Keratinocyte (primary cell): ENCODE measurements at regions not wholly inside any gene's neighbourhood (a gene's known extent, or its start where the extent isn't known, plus 50 kb on each side); places are given as distances from the start of the nearest gene placed in this dataset.

ENCODE experiments used
- DNase-seq: peaks from one replicate; pipeline ENCODE4 v3.0.0-alpha.2; 2011; ENCODE audit warnings: low read depth, missing footprints, low spot score
- FAIRE-seq: peaks from 2 replicates; lab custom pipeline; 2011; peaks lifted over from hg19 to GRCh38; lab: Jason Lieb, UNC
- H2AFZ ChIP-seq: 2 replicates; pipeline ENCODE4 v1.6.0; 2012; ENCODE audit warnings: low read length, control low read depth, inconsistent platforms; ENCODE audit not compliant: control insufficient read depth
- H3K27ac ChIP-seq: 2 replicates; pipeline ENCODE4 v1.5.1; 2011; ENCODE audit warnings: low read length; ENCODE audit not compliant: control insufficient read depth, insufficient read depth
- H3K27me3 ChIP-seq: 3 replicates; pipeline ENCODE4 v1.6.0; 2011; ENCODE audit warnings: low read length; ENCODE audit not compliant: control insufficient read depth, insufficient read depth; ENCODE audit errors: extremely low read depth
- H3K36me3 ChIP-seq, 2 experiments: 2 replicates in 1 of 2; 3 replicates in 1 of 2; pipeline ENCODE4 v1.5.1; 2011; ENCODE audit warnings: low read length in 2 of 2, mild to moderate bottlenecking in 1 of 2; ENCODE audit not compliant: control insufficient read depth in 2 of 2, insufficient read depth in 2 of 2; ENCODE audit errors: extremely low read depth in 1 of 2
- H3K4me1 ChIP-seq: 3 replicates; pipeline ENCODE4 v1.5.1; 2011; ENCODE audit warnings: low read length; ENCODE audit not compliant: control insufficient read depth, insufficient read depth; ENCODE audit errors: extremely low read depth
- H3K4me2 ChIP-seq: 3 replicates; pipeline ENCODE4 v1.6.0; 2011; ENCODE audit warnings: low read depth, low read length; ENCODE audit not compliant: control insufficient read depth, insufficient read depth; ENCODE audit errors: extremely low read depth
- H3K4me3 ChIP-seq, 3 experiments: fragments of 200-600 bp in 1 of 3; sonication (generic) in 1 of 3; 2 replicates in 2 of 3; 3 replicates in 1 of 3; pipeline ENCODE4 v1.5.1; 2011 to 2016; ENCODE audit warnings: low read length in 3 of 3, mild to moderate bottlenecking in 3 of 3, control low read depth in 2 of 3, inconsistent platforms in 1 of 3, low read depth in 1 of 3, mixed read lengths in 1 of 3, mixed run types in 1 of 3, moderate library complexity in 1 of 3; ENCODE audit not compliant: control insufficient read depth in 2 of 3, insufficient read depth in 2 of 3; ENCODE audit errors: extremely low read depth in 1 of 3
- H3K79me2 ChIP-seq: 2 replicates; pipeline ENCODE4 v1.6.0; 2012; ENCODE audit warnings: low read length; ENCODE audit not compliant: control insufficient read depth, insufficient read depth
- H3K9ac ChIP-seq: 3 replicates; pipeline ENCODE4 v1.6.0; 2011; ENCODE audit warnings: low read length; ENCODE audit not compliant: control insufficient read depth, insufficient read depth; ENCODE audit errors: extremely low read depth
- H3K9me1 ChIP-seq: 3 replicates; pipeline ENCODE4 v1.6.0; 2011; ENCODE audit warnings: low read length; ENCODE audit not compliant: control insufficient read depth, insufficient read depth; ENCODE audit errors: extremely low read depth
- H3K9me3 ChIP-seq: 2 replicates; pipeline ENCODE4 v1.5.1; 2012; ENCODE audit warnings: low read depth, low read length; ENCODE audit not compliant: control insufficient read depth
- H4K20me1 ChIP-seq: 3 replicates; pipeline ENCODE4 v1.6.0; 2011; ENCODE audit warnings: low read length; ENCODE audit not compliant: control insufficient read depth, insufficient read depth; ENCODE audit errors: extremely low read depth
- EZH2 ChIP-seq: IDR thresholded peaks from one replicate; pipeline ENCODE4 v1.6.1; 2012; ENCODE audit warnings: inconsistent platforms, mild to moderate bottlenecking, low read length, moderate library complexity
- dilution Hi-C: fragments of 300-500 bp; cut with MboI; formaldehyde crosslinking; loops from one replicate; pipeline ENCODE4 v1.7.0; 2020; ENCODE audit warnings: low sequenced_read_pairs; ENCODE audit not compliant: extremely low pct_ligation_motif_present
- TF ChIP-seq, protein P1 (sequence below), 3 experiments: IDR thresholded peaks in 1 of 3; conservative IDR thresholded peaks in 1 of 3; optimal IDR thresholded peaks in 1 of 3; 2 replicates in 2 of 3; 3 replicates in 1 of 3; pipeline versions ENCODE3 to v1.5.1; 2011; ENCODE audit warnings: low read length in 3 of 3, mild to moderate bottlenecking in 3 of 3, moderate library complexity in 2 of 3, control low read depth in 1 of 3, inconsistent platforms in 1 of 3; ENCODE audit not compliant: insufficient read depth in 2 of 3; ENCODE audit errors: extremely low read depth in 1 of 3

- no peaks in the 10 kb centered on the region for H4K20me1 ChIP-seq
- no peak overlapping the region for H3K4me3 ChIP-seq
- H3K27ac ChIP-seq, result no peak overlapping the region
- H2AFZ ChIP-seq, result no peak overlapping the region
- H3K36me3 ChIP-seq, result no peaks in the 10 kb centered on the region
- H3K9me3 ChIP-seq, result no peaks in the 10 kb centered on the region
- H3K79me2 ChIP-seq, result no peaks in the 10 kb centered on the region
- H3K4me2 ChIP-seq, result no peak overlapping the region
- H3K27me3 ChIP-seq, result no peaks in the 10 kb centered on the region
- no peaks in the 10 kb centered on the region for H3K9me1 ChIP-seq
- dilution Hi-C loops, result no loop called here
- H3K9ac ChIP-seq, result no peak overlapping the region
- FAIRE-seq (no peak), DNase-seq (no peak)
- TF ChIP-seq, protein P1, sequence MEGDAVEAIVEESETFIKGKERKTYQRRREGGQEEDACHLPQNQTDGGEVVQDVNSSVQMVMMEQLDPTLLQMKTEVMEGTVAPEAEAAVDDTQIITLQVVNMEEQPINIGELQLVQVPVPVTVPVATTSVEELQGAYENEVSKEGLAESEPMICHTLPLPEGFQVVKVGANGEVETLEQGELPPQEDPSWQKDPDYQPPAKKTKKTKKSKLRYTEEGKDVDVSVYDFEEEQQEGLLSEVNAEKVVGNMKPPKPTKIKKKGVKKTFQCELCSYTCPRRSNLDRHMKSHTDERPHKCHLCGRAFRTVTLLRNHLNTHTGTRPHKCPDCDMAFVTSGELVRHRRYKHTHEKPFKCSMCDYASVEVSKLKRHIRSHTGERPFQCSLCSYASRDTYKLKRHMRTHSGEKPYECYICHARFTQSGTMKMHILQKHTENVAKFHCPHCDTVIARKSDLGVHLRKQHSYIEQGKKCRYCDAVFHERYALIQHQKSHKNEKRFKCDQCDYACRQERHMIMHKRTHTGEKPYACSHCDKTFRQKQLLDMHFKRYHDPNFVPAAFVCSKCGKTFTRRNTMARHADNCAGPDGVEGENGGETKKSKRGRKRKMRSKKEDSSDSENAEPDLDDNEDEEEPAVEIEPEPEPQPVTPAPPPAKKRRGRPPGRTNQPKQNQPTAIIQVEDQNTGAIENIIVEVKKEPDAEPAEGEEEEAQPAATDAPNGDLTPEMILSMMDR (optimal IDR thresholded peaks at IDR 0.05 in 1 of 3, IDR thresholded peaks at IDR 0.05 in 1 of 3, conservative IDR thresholded peaks at IDR 0.05 in 1 of 3; ENCODE audit: extremely low read depth in 1 of 3, insufficient read depth in 2 of 3, low read length in 3 of 3), result no peak
- no peak for TF ChIP-seq EZH2
- H3K4me1 ChIP-seq, result no peaks in the 10 kb centered on the region
Measured at GRCh38 chr18:1421502-1421901, 516.8 kb downstream of the ADCYAP1 start.

GRCh38 chr18:1422634-1423033 is 518.0 kb downstream of the ADCYAP1 start:
- no peak for FAIRE-seq
- H3K4me1 ChIP-seq, result no peaks in the 10 kb centered on the region
- H4K20me1 ChIP-seq, result no peaks in the 10 kb centered on the region
- H3K4me3 ChIP-seq, result no peak overlapping the region
- dilution Hi-C loops, result no loop called here
- H3K9ac ChIP-seq, result no peak overlapping the region
- no peaks in the 10 kb centered on the region for H3K79me2 ChIP-seq
- no peaks in the 10 kb centered on the region for H3K9me1 ChIP-seq
- DNase-seq, result no peak
- H2AFZ ChIP-seq, result no peak overlapping the region
- no peaks in the 10 kb centered on the region for H3K27me3 ChIP-seq
- no peak overlapping the region for H3K27ac ChIP-seq
- no peaks in the 10 kb centered on the region for H3K36me3 ChIP-seq
- TF ChIP-seq, protein P1 (optimal IDR thresholded peaks at IDR 0.05 in 1 of 3, IDR thresholded peaks at IDR 0.05 in 1 of 3, conservative IDR thresholded peaks at IDR 0.05 in 1 of 3; ENCODE audit: extremely low read depth in 1 of 3, insufficient read depth in 2 of 3, low read length in 3 of 3), result no peak
- TF ChIP-seq EZH2, result no peak
- H3K4me2 ChIP-seq, result no peak overlapping the region
- no peaks in the 10 kb centered on the region for H3K9me3 ChIP-seq
